Astrocyte (in vitro differentiated cells and primary cell): ENCODE measurements at regions not wholly inside any gene's neighbourhood (a gene's known extent, or its start where the extent isn't known, plus 50 kb on each side); places are given as distances from the start of the nearest gene placed in this dataset.

Source experiments
- CTCF ChIP-seq: IDR thresholded peaks from 2 replicates; pipeline ENCODE4 v1.5.1; 2011; ENCODE audit warnings: low read depth, mild to moderate bottlenecking, inconsistent platforms, low read length, moderate library complexity; ENCODE audit not compliant: insufficient read depth
- EZH2 ChIP-seq: IDR thresholded peaks from 2 replicates; pipeline ENCODE4 v1.6.1; 2012; ENCODE audit warnings: mild to moderate bottlenecking, low read length, inconsistent platforms; ENCODE audit not compliant: insufficient read depth

DNA sequence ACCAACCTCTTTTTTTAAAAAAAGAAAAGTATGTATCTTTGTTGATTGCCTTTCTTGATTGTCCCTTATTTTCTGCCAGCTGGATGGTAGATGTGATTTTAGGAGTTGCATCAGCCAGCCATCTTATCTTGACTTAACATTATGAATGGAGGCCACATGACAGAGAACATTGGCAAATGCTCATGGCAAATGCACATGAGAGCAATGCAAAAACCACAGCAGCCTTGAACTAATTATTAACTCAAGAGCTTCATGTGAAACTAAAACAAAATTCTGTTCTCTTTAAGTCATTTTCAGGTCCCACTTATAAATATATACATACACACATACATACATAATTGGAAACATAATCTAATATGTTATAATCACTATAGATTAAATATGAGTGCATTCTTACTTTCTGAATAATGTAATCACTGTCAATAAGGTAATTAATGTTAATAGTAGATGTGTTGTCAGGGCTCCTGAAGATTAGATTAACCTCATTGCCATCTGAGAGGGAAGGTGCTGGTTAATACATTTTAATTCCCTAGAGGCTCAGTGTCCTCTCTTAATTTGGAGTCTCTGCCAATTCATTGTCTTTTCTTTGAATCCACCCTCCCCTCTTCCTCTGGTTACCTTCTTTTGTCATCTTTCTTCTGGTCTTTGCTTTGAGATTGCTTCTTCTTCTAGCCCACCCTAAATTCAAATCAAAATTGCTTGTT, 962.2 kb downstream of the ADGRL2 start:
- no peak for TF ChIP-seq CTCF
- TF ChIP-seq EZH2, result no peak
